ENCODE measurements at regions not wholly inside any gene's neighbourhood (a gene's known extent, or its start where the extent isn't known, plus 50 kb on each side); places are given as distances from the start of the nearest gene placed in this dataset.
A peak's percentile ranks its signal among the peaks of the same experiment; 100 is the strongest.

- no peaks in the 10 kb centered on the region for H3K27me3 ChIP-seq (ENCODE audit: low read depth)
- no peak for ATAC-seq
- no peak overlapping the region for H3K27ac ChIP-seq
- no peaks in the 10 kb centered on the region for H3K4me1 ChIP-seq
- H3K9me3 ChIP-seq: no peaks in the 10 kb centered on the region
- intact Hi-C loops (cut with DNase I): no loop called here
- H3K4me3 ChIP-seq: no peak overlapping the region
- TF ChIP-seq, protein P1, sequence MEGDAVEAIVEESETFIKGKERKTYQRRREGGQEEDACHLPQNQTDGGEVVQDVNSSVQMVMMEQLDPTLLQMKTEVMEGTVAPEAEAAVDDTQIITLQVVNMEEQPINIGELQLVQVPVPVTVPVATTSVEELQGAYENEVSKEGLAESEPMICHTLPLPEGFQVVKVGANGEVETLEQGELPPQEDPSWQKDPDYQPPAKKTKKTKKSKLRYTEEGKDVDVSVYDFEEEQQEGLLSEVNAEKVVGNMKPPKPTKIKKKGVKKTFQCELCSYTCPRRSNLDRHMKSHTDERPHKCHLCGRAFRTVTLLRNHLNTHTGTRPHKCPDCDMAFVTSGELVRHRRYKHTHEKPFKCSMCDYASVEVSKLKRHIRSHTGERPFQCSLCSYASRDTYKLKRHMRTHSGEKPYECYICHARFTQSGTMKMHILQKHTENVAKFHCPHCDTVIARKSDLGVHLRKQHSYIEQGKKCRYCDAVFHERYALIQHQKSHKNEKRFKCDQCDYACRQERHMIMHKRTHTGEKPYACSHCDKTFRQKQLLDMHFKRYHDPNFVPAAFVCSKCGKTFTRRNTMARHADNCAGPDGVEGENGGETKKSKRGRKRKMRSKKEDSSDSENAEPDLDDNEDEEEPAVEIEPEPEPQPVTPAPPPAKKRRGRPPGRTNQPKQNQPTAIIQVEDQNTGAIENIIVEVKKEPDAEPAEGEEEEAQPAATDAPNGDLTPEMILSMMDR (IDR thresholded peaks at IDR 0.05): no peak
- DNase-seq: no peak
- no peaks in the 10 kb centered on the region for H3K36me3 ChIP-seq
Measured at GRCh38 chr4:156481845-156482244, 489.8 kb downstream of the PDGFC start.

- DNase-seq (no peak), ATAC-seq (no peak)
- H3K4me3 ChIP-seq: no peak overlapping the region
- no peak overlapping the region for H3K27ac ChIP-seq
- no peaks in the 10 kb centered on the region for H3K36me3 ChIP-seq
- H3K4me1 ChIP-seq: no peaks in the 10 kb centered on the region
- no peaks in the 10 kb centered on the region for H3K27me3 ChIP-seq (ENCODE audit: low read depth)
- intact Hi-C loops (cut with DNase I): loop anchor here (10.0 kb wide), 1 partner anchor 567 kb away; no protein-coding TSS in a partner anchor
- H3K9me3 ChIP-seq: no peaks in the 10 kb centered on the region
- TF ChIP-seq, protein P1 (IDR thresholded peaks at IDR 0.05): no peak
Measured at GRCh38 chr4:156477636-156478035, 494.0 kb downstream of the PDGFC start.

DNA sequence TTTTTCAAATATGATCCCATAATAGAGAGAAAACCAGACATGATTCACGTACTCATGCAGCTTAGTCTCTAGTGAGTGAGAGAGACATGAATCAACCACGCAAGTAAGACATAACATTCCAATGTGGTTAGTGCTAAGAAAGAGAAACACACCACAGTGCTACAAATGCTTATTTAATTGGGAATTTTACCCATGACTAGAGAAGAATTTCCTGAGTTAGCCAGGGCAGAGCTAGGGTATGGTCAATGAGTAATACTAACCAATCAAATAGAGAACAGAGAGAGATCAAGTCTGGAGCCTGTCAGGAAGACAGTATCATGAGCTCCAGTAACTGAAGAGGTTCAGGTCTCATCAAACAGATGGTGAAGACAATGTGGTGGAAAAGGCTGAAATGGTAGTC, 495.2 kb downstream of the PDGFC start:
- TF ChIP-seq, protein P1 (IDR thresholded peaks at IDR 0.05): no peak
- DNase-seq: no peak
- Histone ChIP-seq H3K4me3 (no peak overlapping the region), H3K9me3 (no peaks in the 10 kb centered on the region), H3K4me1 (no peaks in the 10 kb centered on the region), H3K27ac (no peak overlapping the region), H3K27me3 (ENCODE audit: low read depth) (no peaks in the 10 kb centered on the region), H3K36me3 (no peaks in the 10 kb centered on the region)
- intact Hi-C loops (cut with DNase I): loop anchor here (10.0 kb wide), 1 partner anchor 568 kb away; no protein-coding TSS in a partner anchor
- ATAC-seq: peak in 1 of 2 donors; percentile 54

DNA sequence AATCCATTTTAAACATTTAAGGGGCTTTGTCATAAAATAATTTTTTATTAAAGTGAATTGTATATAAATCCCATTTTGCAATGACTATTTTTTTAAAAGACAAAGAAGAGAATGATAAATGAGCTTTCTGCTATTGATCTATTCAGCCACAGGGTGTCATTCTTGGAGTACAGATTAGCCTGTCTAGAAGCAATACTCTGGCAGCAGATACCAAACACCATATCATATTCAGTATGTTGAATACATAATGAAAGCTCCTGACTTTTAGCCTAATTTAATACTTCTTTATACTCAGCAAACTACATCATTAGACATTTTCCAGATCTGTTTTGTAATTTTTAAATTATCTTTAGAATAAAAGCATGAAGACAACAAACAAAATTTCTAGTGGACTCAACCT, 496.3 kb downstream of the PDGFC start:
- Histone ChIP-seq H3K27me3 (ENCODE audit: low read depth) (no peaks in the 10 kb centered on the region), H3K4me3 (no peak overlapping the region), H3K4me1 (no peaks in the 10 kb centered on the region), H3K27ac (no peak overlapping the region), H3K9me3 (no peaks in the 10 kb centered on the region), H3K36me3 (no peaks in the 10 kb centered on the region)
- DNase-seq (no peak), ATAC-seq (peak; percentile 66 to 85)
- intact Hi-C loops (cut with DNase I): loop anchor here (10.0 kb wide), 1 partner anchor 569 kb away; no protein-coding TSS in a partner anchor
- TF ChIP-seq, protein P1 (IDR thresholded peaks at IDR 0.05): peak; percentile 48

DNA sequence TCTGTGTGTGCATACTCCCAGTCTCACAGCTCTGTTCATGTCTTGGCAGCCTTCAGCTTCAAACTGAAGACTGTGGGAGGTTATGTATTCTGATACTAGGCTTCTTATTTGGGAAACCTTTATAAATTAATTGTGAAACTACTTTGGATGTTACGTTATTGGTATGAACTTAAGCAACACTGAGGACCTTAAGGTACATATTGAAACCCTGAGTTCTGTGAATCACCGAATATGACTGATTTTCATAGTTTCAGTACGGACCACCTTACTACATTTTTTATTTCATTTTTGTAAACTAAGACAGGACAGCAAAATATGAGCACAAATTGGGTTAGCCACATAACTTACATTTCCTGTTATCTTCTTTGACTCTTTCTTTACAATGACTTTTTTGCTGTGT, 498.4 kb downstream of the PDGFC start:
- TF ChIP-seq, protein P1 (IDR thresholded peaks at IDR 0.05): no peak
- intact Hi-C loops (cut with DNase I): loop anchor here (10.0 kb wide), 1 partner anchor 572 kb away; no protein-coding TSS in a partner anchor
- no peak overlapping the region for H3K4me3 ChIP-seq
- H3K9me3 ChIP-seq: no peaks in the 10 kb centered on the region
- ATAC-seq (no peak), DNase-seq (no peak)
- H3K36me3 ChIP-seq: no peaks in the 10 kb centered on the region
- H3K27ac ChIP-seq: no peak overlapping the region
- no peaks in the 10 kb centered on the region for H3K4me1 ChIP-seq
- H3K27me3 ChIP-seq (ENCODE audit: low read depth): no peaks in the 10 kb centered on the region
